H1 (cell line): ENCODE measurements at regions not wholly inside any gene's neighbourhood (a gene's known extent, or its start where the extent isn't known, plus 50 kb on each side); places are given as distances from the start of the nearest gene placed in this dataset.

Experiments used
- SRF ChIP-seq: IDR thresholded peaks from 2 replicates; pipeline ENCODE4 v1.6.1; 2011; ENCODE audit warnings: mild to moderate bottlenecking, low read depth, low read length, moderate library complexity

DNA sequence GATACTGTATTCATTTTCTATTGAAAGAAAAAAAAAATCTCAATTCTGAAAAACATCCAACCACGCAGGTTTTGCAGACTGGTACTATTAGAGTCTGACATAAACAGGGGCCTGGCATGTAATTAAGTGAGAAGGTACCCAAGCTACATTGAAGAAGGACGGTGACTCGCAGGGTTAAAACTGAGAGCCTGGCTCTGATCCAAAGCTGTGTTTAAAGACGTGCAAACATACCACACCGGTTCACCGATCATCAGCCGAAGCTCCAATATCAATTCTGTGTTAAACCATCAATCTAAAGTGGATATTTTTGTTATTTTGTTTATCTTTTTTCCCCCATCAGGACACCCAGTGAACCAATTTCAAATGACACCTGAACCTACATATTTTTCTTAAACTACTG, 108.1 kb upstream of the DIO3 start (continued):
- TF ChIP-seq SRF, result no peak
- TF ChIP-seq, all 59 proteins: peak for 0
